Testis (tissue), 2 donors: ENCODE measurements at regions not wholly inside any gene's neighbourhood (a gene's known extent, or its start where the extent isn't known, plus 50 kb on each side); places are given as distances from the start of the nearest gene placed in this dataset.

ENCODE experiments used
- CTCF ChIP-seq, 3 experiments: fragments of 450-650 bp in 2 of 3; fragments of 200-600 bp in 1 of 3; sonication (generic) in 1 of 3; IDR thresholded peaks; one replicate each; pipeline ENCODE4 v1.5.1; 2016 to 2019; ENCODE audit warnings: antibody characterized with exemption in 3 of 3, mild to moderate bottlenecking in 2 of 3, moderate library complexity in 1 of 3
- POLR2A ChIP-seq: fragments of 450-650 bp; IDR thresholded peaks from one replicate; pipeline ENCODE4 v1.6.1; 2017; ENCODE audit warnings: antibody characterized with exemption, mild to moderate bottlenecking, moderate library complexity

- TF ChIP-seq CTCF (IDR thresholded peaks at IDR 0.05) (no peak), POLR2A (no peak)
Observed at GRCh38 chr4:135227842-135228241, 1026.3 kb upstream of the PABPC4L start.
